HCT116 (cell line): ENCODE measurements at regions not wholly inside any gene's neighbourhood (a gene's known extent, or its start where the extent isn't known, plus 50 kb on each side); places are given as distances from the start of the nearest gene placed in this dataset.

Experiments used
- ATAC-seq: fragments of 200-7000 bp; cut with Tn5 transposase; 2 replicates; pipeline ENCODE4 v1.9.1; 2020; ENCODE audit warnings: mild to moderate bottlenecking, moderate library complexity
- BruUV-seq: library from RNA; stranded (reverse); fragments of 400-500 nt; replicated peaks from 2 replicates; lab custom pipeline; 2021; lab: Mats Ljungman, UMichigan
- CTCF ChIA-PET: fragments of 300-600 bp; sonication (Branson Sonifier 250); formaldehyde crosslinking; loops from one replicate; lab custom pipeline; 2021; ENCODE audit warnings: antibody characterized with exemption; lab: Charles Lee
- POLR2A ChIA-PET: fragments of 300-600, 350-600 bp; sonication (Branson Sonifier 250); formaldehyde crosslinking; loops from one replicate; lab custom pipeline; 2021; ENCODE audit warnings: antibody characterized with exemption; lab: Charles Lee
- RAD21 ChIA-PET, 2 experiments: fragments of 300-600 bp; sonication (Branson Sonifier 250); formaldehyde crosslinking; loops; one replicate each; lab custom pipeline; 2023; ENCODE audit warnings: low total read pairs in 2 of 2; ENCODE audit not compliant: uncharacterized antibody in 2 of 2, unreplicated experiment in 2 of 2, low non-redundant PET in 1 of 2; lab: Charles Lee
- DNase-seq: peaks from one replicate; pipeline ENCODE4 v3.0.0-alpha.2; 2010; ENCODE audit warnings: low read depth, low spot score
- H2AFZ ChIP-seq: fragments of 200-600 bp; shearing (Covaris generic), sonication (generic); 2 replicates; pipeline ENCODE4 v1.6.1; 2017; ENCODE audit warnings: low read depth, mixed run types, mixed read lengths, antibody characterized with exemption, low read length; ENCODE audit not compliant: poor library complexity, severe bottlenecking
- H3K27ac ChIP-seq: 2 replicates; pipeline ENCODE4 v1.5.1; 2012; ENCODE audit warnings: low read depth, low read length
- H3K27me3 ChIP-seq: fragments of 200-600 bp; sonication (generic); 2 replicates; pipeline ENCODE4 v1.6.1; 2016; ENCODE audit warnings: mixed run types, low read length, mixed read lengths; ENCODE audit not compliant: insufficient read depth
- H3K36me3 ChIP-seq, 2 experiments: fragments of 200-500 bp in 1 of 2; fragments of 200-600 bp in 1 of 2; sonication (Bioruptor generic) in 1 of 2; sonication (generic) in 1 of 2; 2 replicates each; pipeline versions ENCODE4 v1.5.1 to v1.6.1; 2014 to 2016; ENCODE audit warnings: low read length in 2 of 2, inconsistent platforms in 1 of 2, mixed read lengths in 1 of 2, mixed run types in 1 of 2; ENCODE audit not compliant: insufficient read depth in 2 of 2, control insufficient read depth in 1 of 2
- H3K4me1 ChIP-seq, 2 experiments: fragments of 200-600 bp in 1 of 2; sonication (generic) in 1 of 2; 2 replicates each; pipeline versions ENCODE4 v1.5.1 to v1.6.1; 2012 to 2017; ENCODE audit warnings: low read length in 2 of 2, inconsistent platforms in 1 of 2, mild to moderate bottlenecking in 1 of 2, mixed read lengths in 1 of 2, mixed run types in 1 of 2, moderate library complexity in 1 of 2; ENCODE audit not compliant: insufficient read depth in 2 of 2, control insufficient read depth in 1 of 2
- H3K4me2 ChIP-seq: fragments of 200-600 bp; sonication (generic); 2 replicates; pipeline ENCODE4 v1.6.1; 2017; ENCODE audit warnings: mixed run types, low read length, mixed read lengths
- H3K4me3 ChIP-seq, 2 experiments: fragments of 200-600 bp in 1 of 2; sonication (generic) in 1 of 2; replicated peaks in 1 of 2; 2 replicates each; pipeline ENCODE4 v1.5.1; 2011 to 2016; ENCODE audit warnings: low read length in 2 of 2, control low read depth in 1 of 2, low read depth in 1 of 2, mild to moderate bottlenecking in 1 of 2, mixed read lengths in 1 of 2, mixed run types in 1 of 2
- H3K79me2 ChIP-seq: fragments of 200-600 bp; sonication (generic); 2 replicates; pipeline ENCODE4 v1.6.1; 2017; ENCODE audit warnings: mild to moderate bottlenecking, mixed run types, low read length, moderate library complexity, mixed read lengths; ENCODE audit not compliant: insufficient read depth
- H3K9ac ChIP-seq: fragments of 200-600 bp; sonication (generic); 2 replicates; pipeline ENCODE4 v1.6.1; 2016; ENCODE audit warnings: low read length, mixed read lengths
- H3K9me2 ChIP-seq: fragments of 200-600 bp; sonication (generic), shearing (Covaris generic); 2 replicates; pipeline ENCODE4 v1.6.1; 2017; ENCODE audit warnings: mixed run types, mild to moderate bottlenecking, moderate library complexity; ENCODE audit not compliant: insufficient read depth
- H3K9me3 ChIP-seq, 2 experiments: fragments of 200-500 bp in 1 of 2; fragments of 200-600 bp in 1 of 2; sonication (Bioruptor generic) in 1 of 2; sonication (generic) in 1 of 2; 2 replicates each; pipeline ENCODE4 v1.6.1; 2014 to 2017; ENCODE audit warnings: low read length in 2 of 2, mixed read lengths in 2 of 2, inconsistent platforms in 1 of 2, low read depth in 1 of 2, mild to moderate bottlenecking in 1 of 2, mixed run types in 1 of 2, moderate library complexity in 1 of 2; ENCODE audit not compliant: control insufficient read depth in 1 of 2, insufficient read depth in 1 of 2
- H4K20me1 ChIP-seq: fragments of 200-600 bp; sonication (generic), shearing (Covaris generic); 2 replicates; pipeline ENCODE4 v1.6.1; 2017; ENCODE audit warnings: mixed run types, mild to moderate bottlenecking, moderate library complexity; ENCODE audit not compliant: insufficient read depth
- CBX3 ChIP-seq: IDR thresholded peaks from 2 replicates; pipeline ENCODE4 v1.6.1; 2012; ENCODE audit warnings: low read depth
- CEBPB ChIP-seq: IDR thresholded peaks from 2 replicates; pipeline ENCODE4 v1.6.1; 2012; ENCODE audit warnings: low read depth
- EGR1 ChIP-seq: IDR thresholded peaks from 2 replicates; pipeline ENCODE4 v1.6.1; 2012; ENCODE audit warnings: low read depth
- ELF1 ChIP-seq: IDR thresholded peaks from 2 replicates; pipeline ENCODE4 v1.6.1; 2012; ENCODE audit warnings: low read depth, borderline replicate concordance
- EZH2 ChIP-seq: fragments of 200-600 bp; sonication (generic); IDR thresholded peaks from 2 replicates; pipeline ENCODE4 v1.6.1; 2017; ENCODE audit warnings: antibody characterized with exemption, mixed run types
- FOSL1 ChIP-seq: IDR thresholded peaks from 2 replicates; pipeline ENCODE4 v1.6.1; 2012; ENCODE audit warnings: low read depth
- MAX ChIP-seq: IDR thresholded peaks from 2 replicates; pipeline ENCODE4 v1.6.1; 2012
- POLR2AphosphoS5 ChIP-seq: IDR thresholded peaks from 2 replicates; pipeline ENCODE4 v1.6.1; 2011; ENCODE audit warnings: mild to moderate bottlenecking, low read depth, low read length, moderate library complexity
- RAD21 ChIP-seq: IDR thresholded peaks from 2 replicates; pipeline ENCODE4 v1.6.1; 2012; ENCODE audit warnings: low read depth, mild to moderate bottlenecking
- SIN3A ChIP-seq: IDR thresholded peaks from 2 replicates; pipeline ENCODE4 v1.6.1; 2012; ENCODE audit warnings: low read depth
- SP1 ChIP-seq: IDR thresholded peaks from 2 replicates; pipeline ENCODE4 v1.6.1; 2012; ENCODE audit warnings: low read depth
- SRF ChIP-seq: IDR thresholded peaks from 2 replicates; pipeline ENCODE4 v1.6.1; 2012; ENCODE audit warnings: low read depth
- TCF7L2 ChIP-seq: IDR thresholded peaks from 2 replicates; pipeline ENCODE4 v1.7.0; 2011; ENCODE audit warnings: borderline replicate concordance, inconsistent platforms; ENCODE audit not compliant: insufficient read depth, insufficient read length; ENCODE audit errors: extremely low read depth
- YY1 ChIP-seq: IDR thresholded peaks from 2 replicates; pipeline ENCODE4 v1.6.1; 2011; ENCODE audit warnings: low read length, low read depth, moderate library complexity, mild to moderate bottlenecking; ENCODE audit not compliant: insufficient replicate concordance; ENCODE audit errors: extremely low read depth
- ZBTB33 ChIP-seq: IDR thresholded peaks from 2 replicates; pipeline ENCODE4 v1.6.1; 2011; ENCODE audit warnings: mild to moderate bottlenecking, low read length, moderate library complexity; ENCODE audit not compliant: insufficient replicate concordance; ENCODE audit errors: extremely low read depth
- ZFX ChIP-seq: fragments of 450-650 bp; IDR thresholded peaks from 2 replicates; pipeline ENCODE4 v1.6.1; 2017
- ZNF274 ChIP-seq: fragments of 200-500 bp; sonication (Bioruptor generic); IDR thresholded peaks from 2 replicates; pipeline ENCODE4 v1.6.1; 2014; ENCODE audit warnings: mild to moderate bottlenecking, low read depth, low read length, inconsistent platforms
- intact Hi-C: fragments of 100-400 bp; cut with micrococcal nuclease; formaldehyde crosslinking; loops from 2 replicates; pipeline ENCODE4 v1.10.0; 2022
- TF ChIP-seq, protein P1 (sequence below): IDR thresholded peaks from 2 replicates; pipeline ENCODE4 v1.6.1; 2012; ENCODE audit warnings: low read depth
- TF ChIP-seq, protein P2 (sequence below): IDR thresholded peaks from 2 replicates; pipeline ENCODE4 v1.6.1; 2012

GRCh38 chr5:133814152-133814551 is 154.3 kb downstream of the C5orf15 start (continued):
- TF ChIP-seq TCF7L2 (no peak), CEBPB (no peak), SP1 (no peak)
- TF ChIP-seq, all 23 proteins: peak for 0

DNA sequence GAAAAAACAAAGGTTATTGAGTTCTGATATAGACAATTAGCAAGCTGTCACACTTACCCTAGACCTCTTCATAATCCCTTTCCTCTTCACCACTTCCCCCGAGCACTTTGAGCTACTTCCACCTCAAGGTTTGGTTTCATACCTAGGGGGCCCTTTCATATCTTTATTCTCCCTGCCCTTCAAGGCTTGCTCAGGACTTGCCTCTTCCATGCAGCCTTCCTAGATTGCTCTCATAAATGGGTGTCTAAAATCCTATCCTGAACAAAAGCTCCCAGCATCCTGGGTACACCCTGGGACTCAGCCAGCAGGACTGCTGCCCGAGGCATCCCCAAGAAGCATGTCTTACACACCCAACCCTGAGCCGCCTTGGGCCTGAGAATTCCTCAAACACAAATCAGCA is 157.3 kb downstream of the C5orf15 start:
- intact Hi-C loops, result no loop called here
- Histone ChIP-seq H3K36me3 (no peaks in the 10 kb centered on the region), H3K27ac (no peak overlapping the region), H3K9ac (no peak overlapping the region), H3K79me2 (no peaks in the 10 kb centered on the region), H3K4me3 (no peak overlapping the region), H3K9me2 (no peaks in the 10 kb centered on the region), H3K4me1 (no peaks in the 10 kb centered on the region), H2AFZ (no peak overlapping the region), H3K9me3 (no peaks in the 10 kb centered on the region), H3K27me3 (peaks cover 52% of the 10 kb centered on the region), H4K20me1 (no peaks in the 10 kb centered on the region), H3K4me2 (no peak overlapping the region)
- CTCF ChIA-PET, result no interaction called here
- no peak for DNase-seq
- no TSS peak for BruUV-seq
- POLR2A ChIA-PET, result no interaction called here
- RAD21 ChIA-PET, result no interaction called here
- TF ChIP-seq TCF7L2 (no peak), FOSL1 (no peak), CEBPB (no peak), EZH2 (no peak), YY1 (no peak), ZNF274 (no peak), SIN3A (no peak), ELF1 (no peak), SP1 (no peak), RAD21 (no peak), SRF (no peak), ZBTB33 (no peak), POLR2AphosphoS5 (no peak), CBX3 (no peak), MAX (no peak), ZFX (no peak), EGR1 (no peak)
- TF ChIP-seq, protein P1, sequence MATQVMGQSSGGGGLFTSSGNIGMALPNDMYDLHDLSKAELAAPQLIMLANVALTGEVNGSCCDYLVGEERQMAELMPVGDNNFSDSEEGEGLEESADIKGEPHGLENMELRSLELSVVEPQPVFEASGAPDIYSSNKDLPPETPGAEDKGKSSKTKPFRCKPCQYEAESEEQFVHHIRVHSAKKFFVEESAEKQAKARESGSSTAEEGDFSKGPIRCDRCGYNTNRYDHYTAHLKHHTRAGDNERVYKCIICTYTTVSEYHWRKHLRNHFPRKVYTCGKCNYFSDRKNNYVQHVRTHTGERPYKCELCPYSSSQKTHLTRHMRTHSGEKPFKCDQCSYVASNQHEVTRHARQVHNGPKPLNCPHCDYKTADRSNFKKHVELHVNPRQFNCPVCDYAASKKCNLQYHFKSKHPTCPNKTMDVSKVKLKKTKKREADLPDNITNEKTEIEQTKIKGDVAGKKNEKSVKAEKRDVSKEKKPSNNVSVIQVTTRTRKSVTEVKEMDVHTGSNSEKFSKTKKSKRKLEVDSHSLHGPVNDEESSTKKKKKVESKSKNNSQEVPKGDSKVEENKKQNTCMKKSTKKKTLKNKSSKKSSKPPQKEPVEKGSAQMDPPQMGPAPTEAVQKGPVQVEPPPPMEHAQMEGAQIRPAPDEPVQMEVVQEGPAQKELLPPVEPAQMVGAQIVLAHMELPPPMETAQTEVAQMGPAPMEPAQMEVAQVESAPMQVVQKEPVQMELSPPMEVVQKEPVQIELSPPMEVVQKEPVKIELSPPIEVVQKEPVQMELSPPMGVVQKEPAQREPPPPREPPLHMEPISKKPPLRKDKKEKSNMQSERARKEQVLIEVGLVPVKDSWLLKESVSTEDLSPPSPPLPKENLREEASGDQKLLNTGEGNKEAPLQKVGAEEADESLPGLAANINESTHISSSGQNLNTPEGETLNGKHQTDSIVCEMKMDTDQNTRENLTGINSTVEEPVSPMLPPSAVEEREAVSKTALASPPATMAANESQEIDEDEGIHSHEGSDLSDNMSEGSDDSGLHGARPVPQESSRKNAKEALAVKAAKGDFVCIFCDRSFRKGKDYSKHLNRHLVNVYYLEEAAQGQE, result no peak
- TF ChIP-seq, protein P2, sequence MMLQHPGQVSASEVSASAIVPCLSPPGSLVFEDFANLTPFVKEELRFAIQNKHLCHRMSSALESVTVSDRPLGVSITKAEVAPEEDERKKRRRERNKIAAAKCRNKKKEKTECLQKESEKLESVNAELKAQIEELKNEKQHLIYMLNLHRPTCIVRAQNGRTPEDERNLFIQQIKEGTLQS, result no peak
- no peak for ATAC-seq
